ENCODE measurements at regions not wholly inside any gene's neighbourhood (a gene's known extent, or its start where the extent isn't known, plus 50 kb on each side); places are given as distances from the start of the nearest gene placed in this dataset.

- Histone ChIP-seq H3K4me1 (ENCODE audit: control insufficient read depth in 4 of 4, insufficient read depth in 4 of 4, low read length in 3 of 4) (peaks cover 0 to 20% (median 11%) of the 10 kb centered on the region in 4 donors), H3K27ac (ENCODE audit: low read depth in 1 of 2, low read length in 2 of 2) (peak overlapping the region in 1 of 2 donors; percentile 68), H3K27me3 (ENCODE audit: control insufficient read depth in 4 of 4, insufficient read depth in 4 of 4, low read length in 3 of 4) (no peaks in the 10 kb centered on the region), H3K9ac (ENCODE audit: low read depth in 1 of 2, low read length in 2 of 2) (no peak overlapping the region), H3K36me3 (ENCODE audit: control insufficient read depth in 4 of 4, insufficient read depth in 3 of 4, low read depth in 1 of 4, low read length in 3 of 4) (no peaks in the 10 kb centered on the region), H3K9me3 (ENCODE audit: control insufficient read depth in 4 of 4, low read length in 3 of 4) (no peaks in the 10 kb centered on the region), H3K4me3 (ENCODE audit: low read depth in 1 of 3, low read length in 3 of 3) (no peak overlapping the region)
- 83% methylated on average over 7 of the region's 7 CpGs for WGBS
- TF ChIP-seq JUND (IDR thresholded peaks at IDR 0.05) (no peak), RAD21 (IDR thresholded peaks at IDR 0.05) (no peak), HNF4G (IDR thresholded peaks at IDR 0.05) (no peak), HNF4A (conservative IDR thresholded peaks at IDR 0.05) (no peak), YY1 (IDR thresholded peaks at IDR 0.05) (no peak), GABPA (IDR thresholded peaks at IDR 0.05 in 1 of 2, conservative IDR thresholded peaks at IDR 0.05 in 1 of 2) (no peak), SP1 (IDR thresholded peaks at IDR 0.05) (no peak), RXRA (IDR thresholded peaks at IDR 0.05) (no peak), REST (IDR thresholded peaks at IDR 0.05) (no peak), MAX (IDR thresholded peaks at IDR 0.05) (no peak), FOXA1 (IDR thresholded peaks at IDR 0.05) (no peak)
- DNase-seq (ENCODE audit: low spot score): no peak
Observed at GRCh38 chr2:8501061-8501720, 180.7 kb upstream of the ID2 start.

GRCh38 chr2:8502316-8502715 is 179.5 kb upstream of the ID2 start:
- no peak overlapping the region for H3K9ac ChIP-seq (ENCODE audit: low read depth in 1 of 2, low read length in 2 of 2)
- no peak for TF ChIP-seq ATF3 (IDR thresholded peaks at IDR 0.05)
- TF ChIP-seq RAD21 (IDR thresholded peaks at IDR 0.05): no peak
- TF ChIP-seq CTCF (IDR thresholded peaks at IDR 0.05; ENCODE audit: low read depth, low read length, missing input control): no peak
- TF ChIP-seq NR2F2 (IDR thresholded peaks at IDR 0.05): no peak
- no peak for TF ChIP-seq MAX (IDR thresholded peaks at IDR 0.05)
- TF ChIP-seq ZBTB33 (IDR thresholded peaks at IDR 0.05): no peak
- TF ChIP-seq JUND (IDR thresholded peaks at IDR 0.05): no peak
- no peak for TF ChIP-seq SP1 (IDR thresholded peaks at IDR 0.05)
- no peak for TF ChIP-seq FOXA1 (IDR thresholded peaks at IDR 0.05)
- TF ChIP-seq REST (IDR thresholded peaks at IDR 0.05): no peak
- TF ChIP-seq RXRA (IDR thresholded peaks at IDR 0.05): no peak
- 75% methylated on average over 6 of the region's 6 CpGs for WGBS
- H3K4me1 ChIP-seq (ENCODE audit: control insufficient read depth in 4 of 4, insufficient read depth in 4 of 4, low read length in 3 of 4): peaks cover 0 to 20% (median 11%) of the 10 kb centered on the region in 4 donors
- no peaks in the 10 kb centered on the region for H3K36me3 ChIP-seq (ENCODE audit: control insufficient read depth in 4 of 4, insufficient read depth in 3 of 4, low read depth in 1 of 4, low read length in 3 of 4)
- H3K4me3 ChIP-seq (ENCODE audit: low read depth in 1 of 3, low read length in 3 of 3): no peak overlapping the region
- H3K27me3 ChIP-seq (ENCODE audit: control insufficient read depth in 4 of 4, insufficient read depth in 4 of 4, low read length in 3 of 4): no peaks in the 10 kb centered on the region
- H3K27ac ChIP-seq (ENCODE audit: low read depth in 1 of 2, low read length in 2 of 2): no peak overlapping the region
- H3K9me3 ChIP-seq (ENCODE audit: control insufficient read depth in 4 of 4, low read length in 3 of 4): no peaks in the 10 kb centered on the region
- no peak for DNase-seq (ENCODE audit: low spot score)
